PC-9 (cell line): ENCODE measurements at regions not wholly inside any gene's neighbourhood (a gene's known extent, or its start where the extent isn't known, plus 50 kb on each side); places are given as distances from the start of the nearest gene placed in this dataset.

Source experiments
- BruUV-seq: library from RNA; stranded (reverse); fragments of 400-500 nt; replicated peaks from 2 replicates; lab custom pipeline; 2021; lab: Mats Ljungman, UMichigan
- CTCF ChIA-PET: fragments of 300-600 bp; sonication (Branson Sonifier 250); formaldehyde crosslinking; loops from one replicate; lab custom pipeline; 2022; ENCODE audit warnings: antibody characterized with exemption; lab: Charles Lee
- POLR2A ChIA-PET: fragments of 300-600 bp; sonication (Branson Sonifier 250); formaldehyde crosslinking; loops from one replicate; lab custom pipeline; 2022; ENCODE audit warnings: antibody characterized with exemption; ENCODE audit not compliant: unreplicated experiment; lab: Charles Lee
- DNase-seq, 2 experiments: peaks; one replicate each; pipeline versions ENCODE4 v3.0.0 to v3.0.0-alpha.2; 2015 to 2022; ENCODE audit warnings: mixed read lengths in 1 of 2
- H2AFZ ChIP-seq: fragments of 200-600 bp; sonication (generic); 2 replicates; pipeline ENCODE4 v1.8.1; 2017; ENCODE audit warnings: antibody characterized with exemption
- H3F3A ChIP-seq: fragments of 200-600 bp; sonication (generic); 2 replicates; pipeline ENCODE4 v1.8.1; 2017; ENCODE audit warnings: antibody characterized with exemption, mild to moderate bottlenecking, low read depth; ENCODE audit not compliant: insufficient read depth
- H3K27ac ChIP-seq: fragments of 200-600 bp; sonication (generic); 2 replicates; pipeline ENCODE4 v1.6.1; 2016; ENCODE audit warnings: mixed run types
- H3K27me3 ChIP-seq: fragments of 200-600 bp; sonication (generic); 2 replicates; pipeline ENCODE4 v1.6.1; 2016; ENCODE audit warnings: low read depth, mixed run types; ENCODE audit not compliant: insufficient read depth
- H3K36me3 ChIP-seq: fragments of 200-600 bp; sonication (generic); 2 replicates; pipeline ENCODE4 v1.6.1; 2016; ENCODE audit warnings: low read depth, mixed run types
- H3K4me1 ChIP-seq: fragments of 200-600 bp; sonication (generic); replicated peaks from 2 replicates; pipeline ENCODE4 v1.6.1; 2016; ENCODE audit warnings: mixed run types; ENCODE audit not compliant: insufficient read depth
- H3K4me2 ChIP-seq: fragments of 200-600 bp; sonication (generic); 2 replicates; pipeline ENCODE4 v1.6.1; 2017; ENCODE audit warnings: mixed run types
- H3K4me3 ChIP-seq: fragments of 200-600 bp; sonication (generic); 2 replicates; pipeline ENCODE4 v1.6.1; 2016; ENCODE audit warnings: mixed run types
- H3K79me2 ChIP-seq: fragments of 200-600 bp; sonication (generic); 2 replicates; pipeline ENCODE4 v1.6.1; 2017; ENCODE audit warnings: low read depth, mixed run types
- H3K9me2 ChIP-seq: fragments of 200-600 bp; sonication (generic); 2 replicates; pipeline ENCODE4 v1.8.1; 2017; ENCODE audit warnings: mild to moderate bottlenecking; ENCODE audit not compliant: insufficient read depth
- H3K9me3 ChIP-seq: fragments of 200-600 bp; sonication (generic); 2 replicates; pipeline ENCODE4 v1.8.1; 2016; ENCODE audit warnings: low read depth; ENCODE audit not compliant: insufficient read depth
- H4K20me1 ChIP-seq: fragments of 200-600 bp; sonication (generic); 2 replicates; pipeline ENCODE4 v1.8.1; 2017; ENCODE audit not compliant: insufficient read depth
- CTCF ChIP-seq: fragments of 200-600 bp; sonication (generic); conservative IDR thresholded peaks from 2 replicates; pipeline ENCODE4 v1.6.1; 2017; ENCODE audit warnings: mixed run types, antibody characterized with exemption, mild to moderate bottlenecking, moderate library complexity
- EZH2 ChIP-seq: fragments of 200-600 bp; sonication (generic); IDR thresholded peaks from 2 replicates; pipeline ENCODE4 v1.8.0; 2017; ENCODE audit warnings: antibody characterized with exemption, low read depth
- intact Hi-C: fragments of 100-400 bp; cut with micrococcal nuclease; formaldehyde crosslinking; loops from one replicate; pipeline ENCODE4 v1.10.0; 2022; ENCODE audit not compliant: unreplicated experiment

- Histone ChIP-seq H3K27ac (no peak overlapping the region), H3K4me3 (no peak overlapping the region), H2AFZ (no peak overlapping the region), H3K9me2 (no peaks in the 10 kb centered on the region; the same call in 1 of the 2 replicates), H3F3A (no peaks in the 10 kb centered on the region), H3K27me3 (no peaks in the 10 kb centered on the region), H3K9me3 (no peaks in the 10 kb centered on the region), H3K4me2 (no peak overlapping the region), H3K79me2 (no peaks in the 10 kb centered on the region), H4K20me1 (no peaks in the 10 kb centered on the region), H3K36me3 (no peaks in the 10 kb centered on the region), H3K4me1 (no peaks in the 10 kb centered on the region)
- DNase-seq = no peak
- POLR2A ChIA-PET = no interaction called here
- TF ChIP-seq CTCF (no peak), EZH2 (no peak)
- intact Hi-C loops = no loop called here
- CTCF ChIA-PET = no interaction called here
- BruUV-seq = no TSS peak
Observed at GRCh38 chr11:101292661-101293240, 163.1 kb upstream of the PGR start.

GRCh38 chr11:101291279-101291678 lies 161.7 kb upstream of the PGR start:
- Histone ChIP-seq H3K9me2 (no peaks in the 10 kb centered on the region; the same call in 1 of the 2 replicates), H3K79me2 (no peaks in the 10 kb centered on the region), H4K20me1 (no peaks in the 10 kb centered on the region), H3K27me3 (no peaks in the 10 kb centered on the region), H3K4me3 (no peak overlapping the region), H2AFZ (no peak overlapping the region), H3F3A (no peaks in the 10 kb centered on the region), H3K36me3 (no peaks in the 10 kb centered on the region), H3K4me2 (no peak overlapping the region), H3K27ac (no peak overlapping the region), H3K4me1 (no peaks in the 10 kb centered on the region), H3K9me3 (no peaks in the 10 kb centered on the region)
- intact Hi-C loops = no loop called here
- ChIA-PET POLR2A (no interaction called here), CTCF (interaction anchor here (0.6 kb wide), 1 partner anchor 10 kb away, joined by 3 read pairs; no protein-coding TSS in a partner anchor)
- no peak for TF ChIP-seq CTCF
- TF ChIP-seq EZH2 = no peak
- no peak for DNase-seq
- BruUV-seq = no TSS peak

GRCh38 chr11:101288392-101288791 lies 158.8 kb upstream of the PGR start:
- no peaks in the 10 kb centered on the region for H3F3A ChIP-seq
- POLR2A ChIA-PET = no interaction called here
- TF ChIP-seq CTCF = no peak
- TF ChIP-seq EZH2 = no peak
- no TSS peak for BruUV-seq
- no peaks in the 10 kb centered on the region for H3K4me1 ChIP-seq
- intact Hi-C loops = no loop called here
- no peaks in the 10 kb centered on the region for H3K9me2 ChIP-seq
- no peak overlapping the region for H3K4me2 ChIP-seq
- H3K36me3 ChIP-seq = no peaks in the 10 kb centered on the region
- H3K27ac ChIP-seq = no peak overlapping the region
- CTCF ChIA-PET = no interaction called here
- H2AFZ ChIP-seq = no peak overlapping the region
- no peaks in the 10 kb centered on the region for H4K20me1 ChIP-seq
- DNase-seq = no peak
- no peak overlapping the region for H3K4me3 ChIP-seq
- no peaks in the 10 kb centered on the region for H3K9me3 ChIP-seq
- H3K27me3 ChIP-seq = no peaks in the 10 kb centered on the region
- no peaks in the 10 kb centered on the region for H3K79me2 ChIP-seq
